ENCODE measurements at regions not wholly inside any gene's neighbourhood (a gene's known extent, or its start where the extent isn't known, plus 50 kb on each side); places are given as distances from the start of the nearest gene placed in this dataset.

DNA sequence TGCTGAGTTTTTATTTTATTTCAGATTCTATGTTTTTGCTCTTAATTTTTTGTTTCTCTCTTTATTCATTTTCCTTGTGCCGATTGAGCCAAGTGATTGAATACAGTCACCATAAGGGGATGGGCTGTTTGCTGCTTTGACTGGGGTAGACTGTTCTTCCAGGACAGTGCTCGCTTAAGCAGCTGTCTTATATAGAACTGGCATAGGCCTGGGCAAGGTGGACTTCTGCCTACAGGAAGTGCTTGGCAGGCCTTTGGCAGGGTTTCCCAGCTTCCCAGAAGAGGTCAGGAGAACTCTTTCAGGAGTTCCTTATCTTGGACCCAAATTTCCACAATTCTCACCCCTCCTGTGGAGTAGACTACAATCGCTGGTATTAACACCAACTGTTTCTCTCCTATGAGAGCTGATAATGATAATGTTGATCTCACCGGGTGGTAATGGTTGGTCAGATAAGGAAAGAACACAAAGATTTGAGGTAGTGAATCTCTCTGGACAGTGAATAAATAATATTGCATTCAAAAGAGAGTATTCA is 207.5 kb upstream of the ST6GAL2 start:
- TF ChIP-seq ATF1 (CRISPR knock-in tag; IDR thresholded peaks at IDR 0.05) (no peak), ELF4 (CRISPR knock-in tag; IDR thresholded peaks at IDR 0.05; ENCODE audit: low read depth) (no peak), NR1H2 (CRISPR knock-in tag; IDR thresholded peaks at IDR 0.05) (no peak), SP1 (CRISPR knock-in tag; conservative IDR thresholded peaks at IDR 0.05) (no peak), TEAD4 (CRISPR knock-in tag; IDR thresholded peaks at IDR 0.05) (no peak), FOXJ3 (CRISPR knock-in tag; IDR thresholded peaks at IDR 0.05; ENCODE audit: borderline replicate concordance) (no peak), CREB1 (CRISPR knock-in tag; IDR thresholded peaks at IDR 0.05) (no peak)
- TF ChIP-seq, protein P1, sequence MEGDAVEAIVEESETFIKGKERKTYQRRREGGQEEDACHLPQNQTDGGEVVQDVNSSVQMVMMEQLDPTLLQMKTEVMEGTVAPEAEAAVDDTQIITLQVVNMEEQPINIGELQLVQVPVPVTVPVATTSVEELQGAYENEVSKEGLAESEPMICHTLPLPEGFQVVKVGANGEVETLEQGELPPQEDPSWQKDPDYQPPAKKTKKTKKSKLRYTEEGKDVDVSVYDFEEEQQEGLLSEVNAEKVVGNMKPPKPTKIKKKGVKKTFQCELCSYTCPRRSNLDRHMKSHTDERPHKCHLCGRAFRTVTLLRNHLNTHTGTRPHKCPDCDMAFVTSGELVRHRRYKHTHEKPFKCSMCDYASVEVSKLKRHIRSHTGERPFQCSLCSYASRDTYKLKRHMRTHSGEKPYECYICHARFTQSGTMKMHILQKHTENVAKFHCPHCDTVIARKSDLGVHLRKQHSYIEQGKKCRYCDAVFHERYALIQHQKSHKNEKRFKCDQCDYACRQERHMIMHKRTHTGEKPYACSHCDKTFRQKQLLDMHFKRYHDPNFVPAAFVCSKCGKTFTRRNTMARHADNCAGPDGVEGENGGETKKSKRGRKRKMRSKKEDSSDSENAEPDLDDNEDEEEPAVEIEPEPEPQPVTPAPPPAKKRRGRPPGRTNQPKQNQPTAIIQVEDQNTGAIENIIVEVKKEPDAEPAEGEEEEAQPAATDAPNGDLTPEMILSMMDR (IDR thresholded peaks at IDR 0.05): no peak
- TF ChIP-seq, protein P2, sequence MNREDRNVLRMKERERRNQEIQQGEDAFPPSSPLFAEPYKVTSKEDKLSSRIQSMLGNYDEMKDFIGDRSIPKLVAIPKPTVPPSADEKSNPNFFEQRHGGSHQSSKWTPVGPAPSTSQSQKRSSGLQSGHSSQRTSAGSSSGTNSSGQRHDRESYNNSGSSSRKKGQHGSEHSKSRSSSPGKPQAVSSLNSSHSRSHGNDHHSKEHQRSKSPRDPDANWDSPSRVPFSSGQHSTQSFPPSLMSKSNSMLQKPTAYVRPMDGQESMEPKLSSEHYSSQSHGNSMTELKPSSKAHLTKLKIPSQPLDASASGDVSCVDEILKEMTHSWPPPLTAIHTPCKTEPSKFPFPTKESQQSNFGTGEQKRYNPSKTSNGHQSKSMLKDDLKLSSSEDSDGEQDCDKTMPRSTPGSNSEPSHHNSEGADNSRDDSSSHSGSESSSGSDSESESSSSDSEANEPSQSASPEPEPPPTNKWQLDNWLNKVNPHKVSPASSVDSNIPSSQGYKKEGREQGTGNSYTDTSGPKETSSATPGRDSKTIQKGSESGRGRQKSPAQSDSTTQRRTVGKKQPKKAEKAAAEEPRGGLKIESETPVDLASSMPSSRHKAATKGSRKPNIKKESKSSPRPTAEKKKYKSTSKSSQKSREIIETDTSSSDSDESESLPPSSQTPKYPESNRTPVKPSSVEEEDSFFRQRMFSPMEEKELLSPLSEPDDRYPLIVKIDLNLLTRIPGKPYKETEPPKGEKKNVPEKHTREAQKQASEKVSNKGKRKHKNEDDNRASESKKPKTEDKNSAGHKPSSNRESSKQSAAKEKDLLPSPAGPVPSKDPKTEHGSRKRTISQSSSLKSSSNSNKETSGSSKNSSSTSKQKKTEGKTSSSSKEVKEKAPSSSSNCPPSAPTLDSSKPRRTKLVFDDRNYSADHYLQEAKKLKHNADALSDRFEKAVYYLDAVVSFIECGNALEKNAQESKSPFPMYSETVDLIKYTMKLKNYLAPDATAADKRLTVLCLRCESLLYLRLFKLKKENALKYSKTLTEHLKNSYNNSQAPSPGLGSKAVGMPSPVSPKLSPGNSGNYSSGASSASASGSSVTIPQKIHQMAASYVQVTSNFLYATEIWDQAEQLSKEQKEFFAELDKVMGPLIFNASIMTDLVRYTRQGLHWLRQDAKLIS (CRISPR knock-in tag; IDR thresholded peaks at IDR 0.05; ENCODE audit: borderline replicate concordance): no peak
- TF ChIP-seq, protein P3, sequence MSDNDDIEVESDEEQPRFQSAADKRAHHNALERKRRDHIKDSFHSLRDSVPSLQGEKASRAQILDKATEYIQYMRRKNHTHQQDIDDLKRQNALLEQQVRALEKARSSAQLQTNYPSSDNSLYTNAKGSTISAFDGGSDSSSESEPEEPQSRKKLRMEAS (CRISPR knock-in tag; IDR thresholded peaks at IDR 0.05): no peak
- TF ChIP-seq, protein P4, sequence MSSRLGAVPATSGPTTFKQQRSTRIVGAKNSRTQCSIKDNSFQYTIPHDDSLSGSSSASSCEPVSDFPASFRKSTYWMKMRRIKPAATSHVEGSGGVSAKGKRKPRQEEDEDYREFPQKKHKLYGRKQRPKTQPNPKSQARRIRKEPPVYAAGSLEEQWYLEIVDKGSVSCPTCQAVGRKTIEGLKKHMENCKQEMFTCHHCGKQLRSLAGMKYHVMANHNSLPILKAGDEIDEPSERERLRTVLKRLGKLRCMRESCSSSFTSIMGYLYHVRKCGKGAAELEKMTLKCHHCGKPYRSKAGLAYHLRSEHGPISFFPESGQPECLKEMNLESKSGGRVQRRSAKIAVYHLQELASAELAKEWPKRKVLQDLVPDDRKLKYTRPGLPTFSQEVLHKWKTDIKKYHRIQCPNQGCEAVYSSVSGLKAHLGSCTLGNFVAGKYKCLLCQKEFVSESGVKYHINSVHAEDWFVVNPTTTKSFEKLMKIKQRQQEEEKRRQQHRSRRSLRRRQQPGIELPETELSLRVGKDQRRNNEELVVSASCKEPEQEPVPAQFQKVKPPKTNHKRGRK (CRISPR knock-in tag; IDR thresholded peaks at IDR 0.05; ENCODE audit: borderline replicate concordance): no peak
- TF ChIP-seq, protein P5, sequence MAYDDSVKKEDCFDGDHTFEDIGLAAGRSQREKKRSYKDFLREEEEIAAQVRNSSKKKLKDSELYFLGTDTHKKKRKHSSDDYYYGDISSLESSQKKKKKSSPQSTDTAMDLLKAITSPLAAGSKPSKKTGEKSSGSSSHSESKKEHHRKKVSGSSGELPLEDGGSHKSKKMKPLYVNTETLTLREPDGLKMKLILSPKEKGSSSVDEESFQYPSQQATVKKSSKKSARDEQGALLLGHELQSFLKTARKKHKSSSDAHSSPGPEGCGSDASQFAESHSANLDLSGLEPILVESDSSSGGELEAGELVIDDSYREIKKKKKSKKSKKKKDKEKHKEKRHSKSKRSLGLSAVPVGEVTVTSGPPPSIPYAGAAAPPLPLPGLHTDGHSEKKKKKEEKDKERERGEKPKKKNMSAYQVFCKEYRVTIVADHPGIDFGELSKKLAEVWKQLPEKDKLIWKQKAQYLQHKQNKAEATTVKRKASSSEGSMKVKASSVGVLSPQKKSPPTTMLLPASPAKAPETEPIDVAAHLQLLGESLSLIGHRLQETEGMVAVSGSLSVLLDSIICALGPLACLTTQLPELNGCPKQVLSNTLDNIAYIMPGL (CRISPR knock-in tag; IDR thresholded peaks at IDR 0.05): no peak
- TF ChIP-seq, protein P6, sequence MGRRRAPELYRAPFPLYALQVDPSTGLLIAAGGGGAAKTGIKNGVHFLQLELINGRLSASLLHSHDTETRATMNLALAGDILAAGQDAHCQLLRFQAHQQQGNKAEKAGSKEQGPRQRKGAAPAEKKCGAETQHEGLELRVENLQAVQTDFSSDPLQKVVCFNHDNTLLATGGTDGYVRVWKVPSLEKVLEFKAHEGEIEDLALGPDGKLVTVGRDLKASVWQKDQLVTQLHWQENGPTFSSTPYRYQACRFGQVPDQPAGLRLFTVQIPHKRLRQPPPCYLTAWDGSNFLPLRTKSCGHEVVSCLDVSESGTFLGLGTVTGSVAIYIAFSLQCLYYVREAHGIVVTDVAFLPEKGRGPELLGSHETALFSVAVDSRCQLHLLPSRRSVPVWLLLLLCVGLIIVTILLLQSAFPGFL (CRISPR knock-in tag; IDR thresholded peaks at IDR 0.05; ENCODE audit: borderline replicate concordance): no peak
